Neural cell (in vitro differentiated cells): ENCODE measurements at regions not wholly inside any gene's neighbourhood (a gene's known extent, or its start where the extent isn't known, plus 50 kb on each side); places are given as distances from the start of the nearest gene placed in this dataset.

Experiments
- EZH2 ChIP-seq: fragments of 200-600, 300-800 bp; shearing (Covaris generic), sonication (generic); IDR thresholded peaks from 2 replicates; pipeline ENCODE4 v1.6.1; 2014; ENCODE audit warnings: antibody characterized with exemption, low read length, borderline replicate concordance, mild to moderate bottlenecking; ENCODE audit not compliant: insufficient read depth, poor library complexity, severe bottlenecking
- TF ChIP-seq, protein P1 (sequence below): fragments of 450-650 bp; IDR thresholded peaks from 2 replicates; pipeline ENCODE4 v1.5.1; 2014; ENCODE audit warnings: antibody characterized with exemption, mild to moderate bottlenecking, moderate library complexity; ENCODE audit not compliant: poor library complexity, severe bottlenecking

DNA sequence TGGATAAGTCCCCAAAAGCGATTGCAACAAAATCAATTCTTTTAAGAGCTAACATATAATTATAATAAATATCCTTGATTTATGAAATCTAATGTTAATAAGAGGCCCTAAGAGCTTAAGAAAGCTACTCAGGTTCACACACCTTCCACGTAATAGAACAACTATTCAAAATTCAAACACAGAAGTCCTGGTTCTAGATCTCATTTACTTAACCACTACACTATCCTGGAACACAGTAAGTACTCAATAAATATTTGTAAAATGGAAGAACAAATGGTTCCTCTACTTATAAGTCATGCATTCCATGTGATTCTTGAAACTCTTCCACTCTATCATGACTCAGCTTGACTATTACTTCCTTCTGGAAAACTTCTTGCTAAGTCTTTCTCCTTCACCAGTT is 268.2 kb downstream of the FAM181B start:
- TF ChIP-seq, protein P1, sequence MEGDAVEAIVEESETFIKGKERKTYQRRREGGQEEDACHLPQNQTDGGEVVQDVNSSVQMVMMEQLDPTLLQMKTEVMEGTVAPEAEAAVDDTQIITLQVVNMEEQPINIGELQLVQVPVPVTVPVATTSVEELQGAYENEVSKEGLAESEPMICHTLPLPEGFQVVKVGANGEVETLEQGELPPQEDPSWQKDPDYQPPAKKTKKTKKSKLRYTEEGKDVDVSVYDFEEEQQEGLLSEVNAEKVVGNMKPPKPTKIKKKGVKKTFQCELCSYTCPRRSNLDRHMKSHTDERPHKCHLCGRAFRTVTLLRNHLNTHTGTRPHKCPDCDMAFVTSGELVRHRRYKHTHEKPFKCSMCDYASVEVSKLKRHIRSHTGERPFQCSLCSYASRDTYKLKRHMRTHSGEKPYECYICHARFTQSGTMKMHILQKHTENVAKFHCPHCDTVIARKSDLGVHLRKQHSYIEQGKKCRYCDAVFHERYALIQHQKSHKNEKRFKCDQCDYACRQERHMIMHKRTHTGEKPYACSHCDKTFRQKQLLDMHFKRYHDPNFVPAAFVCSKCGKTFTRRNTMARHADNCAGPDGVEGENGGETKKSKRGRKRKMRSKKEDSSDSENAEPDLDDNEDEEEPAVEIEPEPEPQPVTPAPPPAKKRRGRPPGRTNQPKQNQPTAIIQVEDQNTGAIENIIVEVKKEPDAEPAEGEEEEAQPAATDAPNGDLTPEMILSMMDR, result no peak
- no peak for TF ChIP-seq EZH2
